Endothelial cell of umbilical vein (primary cell): ENCODE measurements at regions not wholly inside any gene's neighbourhood (a gene's known extent, or its start where the extent isn't known, plus 50 kb on each side); places are given as distances from the start of the nearest gene placed in this dataset.

Experiments used
- MYC ChIP-seq: IDR thresholded peaks from one replicate; pipeline ENCODE4 v1.6.1; 2011; ENCODE audit warnings: mild to moderate bottlenecking, low read depth, low read length
- POLR2AphosphoS5 ChIP-seq: IDR thresholded peaks from 2 replicates; pipeline ENCODE4 v1.6.1; 2012; ENCODE audit warnings: low read depth, mild to moderate bottlenecking, control low read depth, low read length, moderate library complexity; ENCODE audit not compliant: insufficient read depth

- TF ChIP-seq POLR2AphosphoS5 (no peak), MYC (no peak)
Measured at GRCh38 chr6:92130944-92131343, 1288.4 kb downstream of the EPHA7 start.
